PFSK-1 (cell line): ENCODE measurements at regions not wholly inside any gene's neighbourhood (a gene's known extent, or its start where the extent isn't known, plus 50 kb on each side); places are given as distances from the start of the nearest gene placed in this dataset.

Experiments
- FOXP2 ChIP-seq: optimal IDR thresholded peaks from 2 replicates; pipeline ENCODE3; 2011; ENCODE audit warnings: borderline replicate concordance, control low read depth, inconsistent platforms; ENCODE audit not compliant: insufficient read depth; ENCODE audit errors: extremely low read length, extremely low read depth
- POLR2AphosphoS5 ChIP-seq: IDR thresholded peaks from 2 replicates; pipeline ENCODE4 v1.6.1; 2012; ENCODE audit warnings: low read depth, mild to moderate bottlenecking, control low read depth, low read length, moderate library complexity
- SIN3A ChIP-seq: IDR thresholded peaks from 2 replicates; pipeline ENCODE4 v1.6.1; 2012; ENCODE audit warnings: mild to moderate bottlenecking, low read length, moderate library complexity, borderline replicate concordance; ENCODE audit not compliant: insufficient read depth
- TAF1 ChIP-seq: IDR thresholded peaks from 2 replicates; pipeline ENCODE4 v1.6.1; 2012; ENCODE audit warnings: low read length, control low read depth, borderline replicate concordance; ENCODE audit not compliant: insufficient read depth
- TF ChIP-seq, protein P1 (sequence below), 2 experiments: IDR thresholded peaks; 2 replicates each; pipeline versions ENCODE4 v1.6.1 to v1.8.0; 2011 to 2012; ENCODE audit warnings: low read depth in 2 of 2, low read length in 2 of 2, control low read depth in 1 of 2, inconsistent platforms in 1 of 2, mild to moderate bottlenecking in 1 of 2, moderate library complexity in 1 of 2; ENCODE audit not compliant: insufficient read depth in 1 of 2

DNA sequence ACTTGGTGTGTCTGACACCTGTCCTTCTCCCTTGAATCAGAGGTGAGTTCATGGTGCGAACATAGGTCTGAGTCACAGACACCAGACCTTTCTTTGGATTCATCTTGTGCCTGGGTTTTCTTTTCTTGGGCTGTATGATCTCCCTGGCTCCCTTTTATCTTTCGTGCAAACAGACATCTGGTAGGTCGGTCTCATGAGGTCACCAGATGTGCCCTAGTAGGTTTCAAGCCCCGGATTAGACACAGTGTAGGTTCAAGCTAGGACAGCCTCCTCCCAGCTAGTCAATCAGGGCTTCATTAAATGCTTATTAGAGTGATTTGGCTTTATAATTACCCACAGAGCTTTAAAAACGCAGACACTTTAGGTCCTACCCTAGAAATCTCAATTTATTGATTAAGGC lies 106.0 kb upstream of the MYO10 start:
- TF ChIP-seq FOXP2: no peak
- TF ChIP-seq SIN3A: no peak

DNA sequence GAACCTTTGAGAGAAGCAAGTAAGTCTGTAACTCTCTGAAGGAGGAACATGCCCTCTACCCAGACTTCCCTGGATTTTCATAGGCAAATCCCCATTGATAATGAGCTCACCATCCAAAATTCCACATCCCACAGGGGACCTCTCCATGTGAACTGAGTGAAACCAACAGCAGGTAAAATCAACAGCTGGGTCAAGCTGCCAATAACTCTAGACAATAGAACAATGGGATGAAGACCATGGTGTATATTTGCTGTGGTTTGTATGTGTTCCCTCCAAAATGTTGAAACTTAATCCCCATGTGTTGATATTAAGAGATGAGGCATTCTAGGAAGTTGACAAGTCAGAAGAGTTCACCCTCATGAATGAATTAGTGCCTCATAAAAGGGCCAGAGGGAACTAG lies 110.2 kb upstream of the MYO10 start:
- TF ChIP-seq TAF1 (no peak), POLR2AphosphoS5 (no peak), SIN3A (no peak), FOXP2 (no peak)
- TF ChIP-seq, protein P1, sequence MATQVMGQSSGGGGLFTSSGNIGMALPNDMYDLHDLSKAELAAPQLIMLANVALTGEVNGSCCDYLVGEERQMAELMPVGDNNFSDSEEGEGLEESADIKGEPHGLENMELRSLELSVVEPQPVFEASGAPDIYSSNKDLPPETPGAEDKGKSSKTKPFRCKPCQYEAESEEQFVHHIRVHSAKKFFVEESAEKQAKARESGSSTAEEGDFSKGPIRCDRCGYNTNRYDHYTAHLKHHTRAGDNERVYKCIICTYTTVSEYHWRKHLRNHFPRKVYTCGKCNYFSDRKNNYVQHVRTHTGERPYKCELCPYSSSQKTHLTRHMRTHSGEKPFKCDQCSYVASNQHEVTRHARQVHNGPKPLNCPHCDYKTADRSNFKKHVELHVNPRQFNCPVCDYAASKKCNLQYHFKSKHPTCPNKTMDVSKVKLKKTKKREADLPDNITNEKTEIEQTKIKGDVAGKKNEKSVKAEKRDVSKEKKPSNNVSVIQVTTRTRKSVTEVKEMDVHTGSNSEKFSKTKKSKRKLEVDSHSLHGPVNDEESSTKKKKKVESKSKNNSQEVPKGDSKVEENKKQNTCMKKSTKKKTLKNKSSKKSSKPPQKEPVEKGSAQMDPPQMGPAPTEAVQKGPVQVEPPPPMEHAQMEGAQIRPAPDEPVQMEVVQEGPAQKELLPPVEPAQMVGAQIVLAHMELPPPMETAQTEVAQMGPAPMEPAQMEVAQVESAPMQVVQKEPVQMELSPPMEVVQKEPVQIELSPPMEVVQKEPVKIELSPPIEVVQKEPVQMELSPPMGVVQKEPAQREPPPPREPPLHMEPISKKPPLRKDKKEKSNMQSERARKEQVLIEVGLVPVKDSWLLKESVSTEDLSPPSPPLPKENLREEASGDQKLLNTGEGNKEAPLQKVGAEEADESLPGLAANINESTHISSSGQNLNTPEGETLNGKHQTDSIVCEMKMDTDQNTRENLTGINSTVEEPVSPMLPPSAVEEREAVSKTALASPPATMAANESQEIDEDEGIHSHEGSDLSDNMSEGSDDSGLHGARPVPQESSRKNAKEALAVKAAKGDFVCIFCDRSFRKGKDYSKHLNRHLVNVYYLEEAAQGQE (IDR thresholded peaks at IDR 0.05; ENCODE audit: insufficient read depth in 1 of 2, low read depth in 2 of 2, low read length in 2 of 2): no peak

DNA sequence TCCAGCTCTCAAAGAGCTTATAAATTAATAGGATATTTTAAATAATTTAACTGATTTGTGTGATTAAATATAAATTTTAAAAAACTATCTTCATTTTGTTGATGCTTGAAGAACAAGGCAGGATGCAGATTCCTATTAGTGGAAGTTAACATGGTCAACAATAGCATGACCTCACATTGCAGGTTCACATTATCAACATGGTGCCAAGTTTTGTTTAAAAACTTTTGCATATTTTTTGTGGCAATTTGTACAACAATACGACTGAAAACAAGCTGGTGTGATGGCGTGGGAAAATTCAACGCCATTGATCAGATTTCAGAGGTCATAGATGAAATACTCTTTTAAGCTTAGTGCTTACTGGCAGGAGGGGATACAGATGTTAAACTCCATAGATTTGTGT lies 114.1 kb upstream of the MYO10 start:
- TF ChIP-seq TAF1 (no peak), SIN3A (no peak), FOXP2 (no peak)
- TF ChIP-seq, protein P1 (IDR thresholded peaks at IDR 0.05; ENCODE audit: insufficient read depth in 1 of 2, low read depth in 2 of 2, low read length in 2 of 2): no peak

DNA sequence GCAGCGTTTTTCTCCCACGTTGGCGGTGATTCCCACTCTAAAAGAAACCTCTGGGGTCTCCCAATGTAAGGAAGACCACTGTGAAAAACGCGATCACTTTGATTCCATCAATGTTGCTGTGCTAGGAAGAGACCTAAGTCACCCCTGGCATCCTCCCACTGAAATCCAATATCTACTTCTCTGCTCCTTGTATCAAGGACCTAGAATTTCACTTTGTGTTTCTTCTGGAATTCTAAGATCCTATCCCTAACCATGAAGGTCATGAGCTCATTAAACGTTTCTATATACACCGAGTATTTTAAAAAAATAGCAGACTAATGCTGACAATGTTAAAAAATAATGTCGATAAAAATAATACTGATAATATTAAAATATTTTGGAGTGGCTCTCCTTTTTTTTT lies 118.8 kb upstream of the MYO10 start:
- TF ChIP-seq FOXP2 (no peak), SIN3A (no peak), TAF1 (no peak), POLR2AphosphoS5 (no peak)
- TF ChIP-seq, protein P1 (IDR thresholded peaks at IDR 0.05; ENCODE audit: insufficient read depth in 1 of 2, low read depth in 2 of 2, low read length in 2 of 2): no peak

DNA sequence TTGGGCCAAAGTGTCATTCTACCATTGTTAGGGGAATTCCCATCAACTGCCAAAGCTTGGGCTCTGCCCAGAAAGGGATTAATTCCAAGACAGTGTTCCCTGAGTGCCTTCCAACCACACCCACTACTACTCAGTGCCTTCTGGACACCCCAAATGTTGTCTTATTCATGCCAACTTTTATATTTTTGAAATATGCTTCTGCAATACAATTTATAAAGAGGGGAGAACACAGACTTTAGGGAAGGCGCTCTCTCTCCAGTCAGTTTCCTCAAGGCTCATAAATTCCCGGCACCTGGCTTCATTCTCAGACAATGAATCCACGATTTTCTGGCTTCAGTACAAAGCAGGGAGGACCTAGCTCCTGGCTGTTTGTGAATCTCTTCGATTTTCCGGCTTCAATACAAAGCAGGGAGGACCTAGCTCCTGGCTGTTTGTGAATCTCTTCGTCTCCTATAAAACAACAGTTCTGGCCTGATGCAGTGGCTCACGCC lies 120.1 kb upstream of the MYO10 start:
- TF ChIP-seq FOXP2 (no peak), TAF1 (no peak), POLR2AphosphoS5 (no peak), SIN3A (no peak)
- TF ChIP-seq, protein P1 (IDR thresholded peaks at IDR 0.05; ENCODE audit: insufficient read depth in 1 of 2, low read depth in 2 of 2, low read length in 2 of 2): no peak
